Type B pancreatic cell (in vitro differentiated cells): ENCODE measurements at regions not wholly inside any gene's neighbourhood (a gene's known extent, or its start where the extent isn't known, plus 50 kb on each side); places are given as distances from the start of the nearest gene placed in this dataset.

ENCODE experiments used
- DNase-seq: peaks from one replicate; pipeline ENCODE4 v3.0.0; 2021; ENCODE audit warnings: mixed read lengths; ENCODE audit not compliant: unreplicated experiment; ENCODE audit errors: extremely low spot score
- H3K27ac Mint-ChIP-seq: 2 replicates; pipeline ENCODE4 v1.8.0; 2021; ENCODE audit warnings: mild to moderate bottlenecking, mixed read lengths
- H3K27me3 Mint-ChIP-seq: 2 replicates; pipeline ENCODE4 v1.8.0; 2021; ENCODE audit warnings: mixed read lengths
- H3K36me3 Mint-ChIP-seq: 2 replicates; pipeline ENCODE4 v1.8.0; 2021; ENCODE audit warnings: mixed read lengths
- H3K4me1 Mint-ChIP-seq: one replicate; pipeline ENCODE4 v1.8.0; 2021; ENCODE audit warnings: mixed read lengths; ENCODE audit not compliant: unreplicated experiment
- H3K4me3 Mint-ChIP-seq: 2 replicates; pipeline ENCODE4 v1.8.0; 2021; ENCODE audit warnings: mild to moderate bottlenecking, mixed read lengths
- H3K9me3 Mint-ChIP-seq: 2 replicates; pipeline ENCODE4 v1.8.0; 2021; ENCODE audit warnings: mixed read lengths
- CTCF ChIP-seq: fragments of 200-600 bp; sonication (generic); conservative IDR thresholded peaks from 2 replicates; pipeline ENCODE4 v1.5.0; 2021; ENCODE audit warnings: antibody characterized with exemption, mild to moderate bottlenecking

- H3K4me1 Mint-ChIP-seq: peaks cover 30% of the 10 kb centered on the region
- H3K4me3 Mint-ChIP-seq: no peak overlapping the region
- H3K36me3 Mint-ChIP-seq: no peaks in the 10 kb centered on the region
- H3K9me3 Mint-ChIP-seq: no peaks in the 10 kb centered on the region
- H3K27me3 Mint-ChIP-seq: no peaks in the 10 kb centered on the region
- TF ChIP-seq CTCF: no peak
- no peak overlapping the region for H3K27ac Mint-ChIP-seq
- no peak for DNase-seq
Observed at GRCh38 chr11:80724366-80724765, 1283.5 kb upstream of the TENM4 start.

- no peak for DNase-seq
- peak overlapping the region; percentile 3 for H3K4me3 Mint-ChIP-seq
- peaks cover 3% of the 10 kb centered on the region for H3K27me3 Mint-ChIP-seq
- peaks cover 35% of the 10 kb centered on the region for H3K4me1 Mint-ChIP-seq
- H3K36me3 Mint-ChIP-seq: peaks cover 4% of the 10 kb centered on the region
- H3K9me3 Mint-ChIP-seq: peaks cover 5% of the 10 kb centered on the region
- peak overlapping the region; percentile 10 for H3K27ac Mint-ChIP-seq
- TF ChIP-seq CTCF: no peak
Observed at GRCh38 chr11:80722629-80723028, 1281.8 kb upstream of the TENM4 start.

- H3K27ac Mint-ChIP-seq: no peak overlapping the region
- H3K4me3 Mint-ChIP-seq: no peak overlapping the region
- TF ChIP-seq CTCF: no peak
- peaks cover 4% of the 10 kb centered on the region for H3K36me3 Mint-ChIP-seq
- H3K27me3 Mint-ChIP-seq: peaks cover 3% of the 10 kb centered on the region
- H3K9me3 Mint-ChIP-seq: peaks cover 5% of the 10 kb centered on the region
- DNase-seq: no peak
- H3K4me1 Mint-ChIP-seq: peaks cover 42% of the 10 kb centered on the region
Observed at GRCh38 chr11:80720295-80720694, 1279.5 kb upstream of the TENM4 start.

GRCh38 chr11:80719292-80719646, 1278.4 kb upstream of the TENM4 start:
- no peak overlapping the region for H3K4me3 Mint-ChIP-seq
- peaks cover 42% of the 10 kb centered on the region for H3K4me1 Mint-ChIP-seq
- H3K9me3 Mint-ChIP-seq: peaks cover 10% of the 10 kb centered on the region
- peak overlapping the region; percentile 44 for H3K27ac Mint-ChIP-seq
- H3K36me3 Mint-ChIP-seq: peaks cover 8% of the 10 kb centered on the region
- no peak for DNase-seq
- no peak for TF ChIP-seq CTCF
- peaks cover 7% of the 10 kb centered on the region for H3K27me3 Mint-ChIP-seq

- DNase-seq: no peak
- H3K27ac Mint-ChIP-seq: peak overlapping the region; percentile 44
- peaks cover 7% of the 10 kb centered on the region for H3K27me3 Mint-ChIP-seq
- peaks cover 13% of the 10 kb centered on the region for H3K9me3 Mint-ChIP-seq
- peaks cover 38% of the 10 kb centered on the region for H3K4me1 Mint-ChIP-seq
- peak overlapping the region; percentile 35 for H3K4me3 Mint-ChIP-seq
- no peak for TF ChIP-seq CTCF
- peaks cover 8% of the 10 kb centered on the region for H3K36me3 Mint-ChIP-seq
Observed at GRCh38 chr11:80718611-80719291, 1277.9 kb upstream of the TENM4 start.

- DNase-seq: no peak
Observed at GRCh38 chr11:80702264-80702663, 1261.4 kb upstream of the TENM4 start.

More at GRCh38 chr11:80702264-80702663, 1261.4 kb upstream of the TENM4 start:
- no peak overlapping the region for H3K27ac Mint-ChIP-seq
- no peaks in the 10 kb centered on the region for H3K36me3 Mint-ChIP-seq
- H3K9me3 Mint-ChIP-seq: no peaks in the 10 kb centered on the region
- no peak for TF ChIP-seq CTCF
- no peak overlapping the region for H3K4me3 Mint-ChIP-seq
- H3K27me3 Mint-ChIP-seq: no peaks in the 10 kb centered on the region
- H3K4me1 Mint-ChIP-seq: peaks cover 16% of the 10 kb centered on the region
